ENCODE measurements at regions not wholly inside any gene's neighbourhood (a gene's known extent, or its start where the extent isn't known, plus 50 kb on each side); places are given as distances from the start of the nearest gene placed in this dataset.

DNA sequence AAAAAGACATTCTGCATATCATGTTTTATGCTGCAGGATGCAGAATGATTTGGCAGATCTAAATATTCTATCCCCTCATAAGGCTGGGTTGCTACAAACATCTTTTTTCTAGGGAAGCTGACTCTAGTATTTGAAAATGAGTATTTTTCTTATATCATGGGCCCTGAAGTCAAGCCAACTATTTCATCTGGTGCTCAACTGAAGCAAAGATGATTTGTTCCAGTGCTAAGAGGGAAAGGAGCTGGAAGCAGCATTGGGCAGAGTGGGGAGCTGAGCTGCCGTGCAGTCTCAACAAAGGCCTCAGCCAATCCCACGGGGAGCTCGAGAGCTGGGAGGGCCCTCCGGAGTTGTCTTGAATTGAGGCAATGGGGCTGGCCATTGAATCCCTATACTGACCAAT lies 155.3 kb upstream of the SLCO3A1 start:
- no peaks in the 10 kb centered on the region for H3K9me3 ChIP-seq
- TF ChIP-seq, protein P1, sequence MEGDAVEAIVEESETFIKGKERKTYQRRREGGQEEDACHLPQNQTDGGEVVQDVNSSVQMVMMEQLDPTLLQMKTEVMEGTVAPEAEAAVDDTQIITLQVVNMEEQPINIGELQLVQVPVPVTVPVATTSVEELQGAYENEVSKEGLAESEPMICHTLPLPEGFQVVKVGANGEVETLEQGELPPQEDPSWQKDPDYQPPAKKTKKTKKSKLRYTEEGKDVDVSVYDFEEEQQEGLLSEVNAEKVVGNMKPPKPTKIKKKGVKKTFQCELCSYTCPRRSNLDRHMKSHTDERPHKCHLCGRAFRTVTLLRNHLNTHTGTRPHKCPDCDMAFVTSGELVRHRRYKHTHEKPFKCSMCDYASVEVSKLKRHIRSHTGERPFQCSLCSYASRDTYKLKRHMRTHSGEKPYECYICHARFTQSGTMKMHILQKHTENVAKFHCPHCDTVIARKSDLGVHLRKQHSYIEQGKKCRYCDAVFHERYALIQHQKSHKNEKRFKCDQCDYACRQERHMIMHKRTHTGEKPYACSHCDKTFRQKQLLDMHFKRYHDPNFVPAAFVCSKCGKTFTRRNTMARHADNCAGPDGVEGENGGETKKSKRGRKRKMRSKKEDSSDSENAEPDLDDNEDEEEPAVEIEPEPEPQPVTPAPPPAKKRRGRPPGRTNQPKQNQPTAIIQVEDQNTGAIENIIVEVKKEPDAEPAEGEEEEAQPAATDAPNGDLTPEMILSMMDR (IDR thresholded peaks at IDR 0.05) = no peak
- H3K4me1 ChIP-seq = no peaks in the 10 kb centered on the region
- H3K4me3 ChIP-seq = no peak overlapping the region
- intact Hi-C loops (cut with DNase I) = no loop called here
- no peaks in the 10 kb centered on the region for H3K27me3 ChIP-seq (ENCODE audit: low read depth)
- no peak overlapping the region for H3K27ac ChIP-seq
- no peak for ATAC-seq
- H3K36me3 ChIP-seq = no peaks in the 10 kb centered on the region
- DNase-seq = no peak

DNA sequence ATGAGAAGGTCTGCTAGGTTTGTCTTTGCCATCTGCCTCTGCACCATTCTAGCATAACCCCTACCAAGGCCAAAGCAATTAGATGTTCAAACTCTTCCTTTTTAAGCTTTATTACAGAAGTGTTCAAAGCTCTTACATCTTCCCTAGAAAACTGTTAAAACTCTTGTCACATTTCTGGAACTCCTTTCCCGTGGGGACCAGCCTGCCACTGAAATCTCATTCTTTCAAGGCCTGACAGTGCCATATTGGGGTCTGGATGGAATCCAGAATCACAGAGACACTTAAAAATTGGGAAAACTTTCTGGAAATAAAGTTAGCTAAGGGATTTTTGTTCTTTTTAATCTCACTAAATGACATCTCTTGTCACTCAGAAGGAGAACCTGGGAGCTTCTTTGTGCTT lies 153.8 kb upstream of the SLCO3A1 start:
- ATAC-seq (no peak), DNase-seq (no peak)
- TF ChIP-seq, protein P1 (IDR thresholded peaks at IDR 0.05) = no peak
- Histone ChIP-seq H3K4me3 (no peak overlapping the region), H3K4me1 (no peaks in the 10 kb centered on the region), H3K36me3 (no peaks in the 10 kb centered on the region), H3K27ac (no peak overlapping the region), H3K27me3 (ENCODE audit: low read depth) (no peaks in the 10 kb centered on the region), H3K9me3 (no peaks in the 10 kb centered on the region)
- intact Hi-C loops (cut with DNase I) = loop anchor here (10.0 kb wide), 1 partner anchor 385 kb away; no protein-coding TSS in a partner anchor

DNA sequence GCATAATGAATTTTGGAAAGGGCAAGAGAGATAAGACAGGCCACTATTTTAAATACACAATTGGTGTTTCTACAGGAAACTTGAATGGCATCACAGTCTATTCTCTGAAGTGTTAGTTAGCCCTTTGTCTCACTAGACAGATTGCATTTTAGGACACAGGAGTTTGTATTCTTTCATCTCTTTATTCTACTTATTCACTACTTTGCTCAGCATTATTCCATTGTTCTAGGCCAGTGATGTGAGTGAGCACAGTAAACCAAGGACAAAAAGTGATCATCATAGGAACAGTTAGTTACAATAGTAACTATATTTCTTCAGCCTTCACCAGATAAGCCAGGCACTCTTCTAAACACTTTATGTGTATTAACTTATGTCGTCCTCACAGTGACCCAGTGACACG lies 150.2 kb upstream of the SLCO3A1 start:
- H3K4me1 ChIP-seq = peaks cover 15% of the 10 kb centered on the region
- DNase-seq = no peak
- no peak overlapping the region for H3K4me3 ChIP-seq
- H3K36me3 ChIP-seq = no peaks in the 10 kb centered on the region
- ATAC-seq = no peak
- intact Hi-C loops (cut with DNase I) = loop anchor here (10.0 kb wide), 1 partner anchor 382 kb away; no protein-coding TSS in a partner anchor
- H3K27ac ChIP-seq = no peak overlapping the region
- no peaks in the 10 kb centered on the region for H3K9me3 ChIP-seq
- no peaks in the 10 kb centered on the region for H3K27me3 ChIP-seq (ENCODE audit: low read depth)
- TF ChIP-seq, protein P1 (IDR thresholded peaks at IDR 0.05) = no peak

DNA sequence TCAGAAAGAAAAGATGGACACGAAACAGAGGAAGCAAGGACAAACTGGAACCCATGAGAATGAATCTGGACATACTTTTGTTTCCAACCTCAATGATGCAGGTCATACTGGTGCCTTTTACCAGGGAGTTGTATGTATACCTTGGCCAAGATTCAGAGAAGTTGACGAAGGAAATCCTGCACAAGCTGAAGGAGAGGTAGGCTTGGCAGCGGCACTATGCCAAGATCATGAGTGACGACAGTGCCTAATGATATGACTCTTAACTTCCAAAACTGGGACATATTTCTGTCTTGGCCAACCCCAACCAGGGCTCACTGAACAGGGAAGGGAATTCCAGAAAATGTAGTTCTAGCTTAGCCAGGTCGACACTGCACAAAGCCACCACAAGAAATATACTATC lies 149.2 kb upstream of the SLCO3A1 start:
- Histone ChIP-seq H3K36me3 (no peaks in the 10 kb centered on the region), H3K9me3 (no peaks in the 10 kb centered on the region), H3K4me1 (peaks cover 15% of the 10 kb centered on the region), H3K27ac (no peak overlapping the region), H3K27me3 (ENCODE audit: low read depth) (no peaks in the 10 kb centered on the region), H3K4me3 (no peak overlapping the region)
- TF ChIP-seq, protein P1 (IDR thresholded peaks at IDR 0.05) = no peak
- peak; percentile 47 to 52 for ATAC-seq
- no peak for DNase-seq
- intact Hi-C loops (cut with DNase I) = loop anchor here (10.0 kb wide), 1 partner anchor 380 kb away; no protein-coding TSS in a partner anchor

DNA sequence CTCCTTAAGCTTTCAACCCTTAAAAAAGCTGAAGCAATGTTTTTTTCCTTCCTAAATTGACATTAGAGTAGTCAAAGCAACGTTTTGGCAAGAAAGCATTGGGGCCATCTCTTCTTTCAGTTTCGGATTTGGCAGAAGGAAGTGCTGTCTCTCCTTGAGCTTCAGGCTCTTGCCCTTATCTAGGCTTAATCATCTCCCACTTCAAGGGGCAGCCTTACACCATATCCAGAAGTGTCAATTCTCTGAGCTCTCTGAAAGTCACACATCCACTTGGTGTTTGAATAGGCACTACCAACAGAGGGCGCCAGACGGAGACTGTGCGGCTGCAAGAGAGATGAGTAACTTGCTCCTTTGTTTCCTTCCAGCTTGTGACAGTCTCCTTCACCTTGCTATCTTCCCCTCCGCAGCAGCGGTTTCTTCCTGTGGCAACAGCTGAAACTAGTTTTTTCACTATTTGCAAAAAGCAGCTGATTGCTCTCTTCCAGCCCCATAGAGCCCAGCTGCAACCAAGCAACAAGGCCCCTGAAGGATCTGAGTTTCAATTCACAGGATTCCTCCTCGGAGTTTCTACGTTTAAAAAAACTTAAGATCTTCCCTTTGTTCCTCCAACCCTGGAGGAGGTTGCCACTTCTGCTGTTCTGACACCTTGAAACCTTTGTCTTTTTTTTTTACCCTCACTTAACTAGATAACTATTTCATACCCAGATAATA lies 147.0 kb upstream of the SLCO3A1 start:
- Histone ChIP-seq H3K9me3 (no peaks in the 10 kb centered on the region), H3K36me3 (no peaks in the 10 kb centered on the region), H3K27me3 (ENCODE audit: low read depth) (no peaks in the 10 kb centered on the region), H3K4me1 (peaks cover 15% of the 10 kb centered on the region), H3K4me3 (no peak overlapping the region), H3K27ac (peak overlapping the region; percentile 54)
- DNase-seq (peak; percentile 77), ATAC-seq (peak; percentile 87 to 94)
- intact Hi-C loops (cut with DNase I) = loop anchor here (10.0 kb wide), 1 partner anchor 378 kb away; no protein-coding TSS in a partner anchor
- TF ChIP-seq, protein P1 (IDR thresholded peaks at IDR 0.05) = peak; percentile 86

All from lower lobe of right lung (tissue), 2 donors.